B cell (primary cell): ENCODE measurements at regions not wholly inside any gene's neighbourhood (a gene's known extent, or its start where the extent isn't known, plus 50 kb on each side); places are given as distances from the start of the nearest gene placed in this dataset.

Source experiments
- ATAC-seq: fragments of 200-7000 bp; cut with Tn5 transposase; one replicate; pipeline ENCODE4 v1.10.0; 2021; ENCODE audit warnings: low read depth, mild to moderate bottlenecking, moderate number of reproducible peaks, moderate library complexity
- CTCF ChIA-PET: fragments of 350-600 bp; sonication (Branson Sonifier 250); formaldehyde crosslinking; loops from one replicate; lab custom pipeline; 2021; ENCODE audit warnings: antibody characterized with exemption, inconsistent platforms; lab: Charles Lee
- POLR2A ChIA-PET: fragments of 350-600 bp; sonication (Branson Sonifier 250); formaldehyde crosslinking; loops from one replicate; lab custom pipeline; 2021; ENCODE audit warnings: antibody characterized with exemption; lab: Charles Lee
- DNase-seq: peaks from one replicate; pipeline ENCODE4 v3.0.0; 2013
- H2AFZ ChIP-seq: 2 replicates; pipeline ENCODE4 v1.6.1; 2012; ENCODE audit warnings: mild to moderate bottlenecking, low read depth, low read length; ENCODE audit not compliant: insufficient read depth, poor library complexity, severe bottlenecking
- H3K27ac ChIP-seq, 2 donors: 1 replicate in 1 of 2; 2 replicates in 1 of 2; pipeline ENCODE4 v1.5.1; 2012 to 2013; ENCODE audit warnings: low read length in 2 of 2, mild to moderate bottlenecking in 2 of 2, moderate library complexity in 1 of 2
- H3K27me3 ChIP-seq, 4 experiments: fragments of 200-600 bp in 1 of 4; sonication (generic) in 1 of 4; replicated peaks in 1 of 4; 1 replicate in 2 of 4; 2 replicates in 2 of 4; pipeline versions ENCODE4 v1.6.1 to v1.7.0; 2013 to 2016; ENCODE audit warnings: low read length in 3 of 4, mild to moderate bottlenecking in 2 of 4, mixed read lengths in 1 of 4, moderate library complexity in 1 of 4; ENCODE audit not compliant: insufficient read depth in 4 of 4, control insufficient read depth in 3 of 4; ENCODE audit errors: control extremely low read depth in 1 of 4
- H3K36me3 ChIP-seq, 2 experiments: replicated peaks in 1 of 2; 1 replicate in 1 of 2; 2 replicates in 1 of 2; pipeline versions ENCODE4 v1.6.1 to v1.7.1; 2013; ENCODE audit warnings: low read length in 1 of 2; ENCODE audit not compliant: insufficient read depth in 2 of 2, control insufficient read depth in 1 of 2; ENCODE audit errors: control extremely low read depth in 1 of 2, extremely low read depth in 1 of 2
- H3K4me1 ChIP-seq, 2 donors: fragments of 200-600 bp in 1 of 2; sonication (generic) in 1 of 2; 1 replicate in 1 of 2; 2 replicates in 1 of 2; pipeline versions ENCODE4 v1.5.1 to v1.6.1; 2013 to 2017; ENCODE audit warnings: low read length in 2 of 2; ENCODE audit not compliant: control insufficient read depth in 2 of 2, insufficient read depth in 2 of 2
- H3K4me2 ChIP-seq: replicated peaks from 2 replicates; pipeline ENCODE3; 2012; ENCODE audit warnings: mild to moderate bottlenecking, low read depth, low read length; ENCODE audit not compliant: poor library complexity, severe bottlenecking
- H3K4me3 ChIP-seq, 5 experiments: fragments of 200-600 bp in 1 of 5; sonication (generic) in 1 of 5; 1 replicate in 3 of 5; 2 replicates in 2 of 5; pipeline versions ENCODE4 v1.5.1 to v1.7.0; 2011 to 2016; ENCODE audit warnings: low read length in 4 of 5, mild to moderate bottlenecking in 4 of 5, low read depth in 2 of 5, control low read depth in 1 of 5, moderate library complexity in 1 of 5; ENCODE audit not compliant: insufficient read depth in 1 of 5; ENCODE audit errors: control extremely low read depth in 1 of 5, extremely low read depth in 1 of 5
- H3K79me2 ChIP-seq: fragments of 200-600 bp; sonication (generic); one replicate; pipeline ENCODE4 v1.6.0; 2016; ENCODE audit warnings: low read length; ENCODE audit not compliant: control insufficient read depth, insufficient read depth
- H3K9ac ChIP-seq: fragments of 200-600 bp; sonication (generic); 2 replicates; pipeline ENCODE4 v1.6.1; 2017; ENCODE audit warnings: mild to moderate bottlenecking, low read length, moderate library complexity
- H3K9me3 ChIP-seq, 3 donors: one replicate each; pipeline versions ENCODE4 v1.6.1 to v1.7.1; 2013; ENCODE audit warnings: low read length in 2 of 3; ENCODE audit not compliant: control insufficient read depth in 2 of 3, insufficient read depth in 1 of 3; ENCODE audit errors: control extremely low read depth in 1 of 3
- H4K20me1 ChIP-seq: 2 replicates; pipeline ENCODE4 v1.6.0; 2012; ENCODE audit warnings: mild to moderate bottlenecking, low read length; ENCODE audit not compliant: insufficient read depth, control insufficient read depth, poor library complexity, severe bottlenecking
- H3K27ac Mint-ChIP-seq: one replicate; pipeline ENCODE4 v1.8.0; 2021; ENCODE audit warnings: mixed read lengths
- H3K27me3 Mint-ChIP-seq: one replicate; pipeline ENCODE4 v1.8.0; 2021; ENCODE audit warnings: mixed read lengths
- H3K4me1 Mint-ChIP-seq: one replicate; pipeline ENCODE4 v1.8.0; 2021; ENCODE audit warnings: mixed read lengths
- H3K4me3 Mint-ChIP-seq: one replicate; pipeline ENCODE4 v1.8.0; 2021; ENCODE audit warnings: mixed read lengths
- H3K9me3 Mint-ChIP-seq: one replicate; pipeline ENCODE4 v1.8.0; 2022; ENCODE audit warnings: mixed read lengths; ENCODE audit not compliant: insufficient read depth
- CTCF ChIP-seq: fragments of 200-600 bp; IDR thresholded peaks from one replicate; pipeline ENCODE4 v1.8.0; 2022; ENCODE audit warnings: antibody characterized with exemption, mild to moderate bottlenecking
- EZH2 ChIP-seq: IDR thresholded peaks from 2 replicates; pipeline ENCODE4 v1.6.1; 2012; ENCODE audit warnings: borderline replicate concordance, low read depth, mild to moderate bottlenecking, moderate library complexity, low read length; ENCODE audit not compliant: insufficient read depth, poor library complexity, severe bottlenecking
- WGBS: methylation state at CpG from one replicate; pipeline ENCODE4 v1.1.5; 2013; ENCODE audit warnings: missing lambda C conversion rate; ENCODE audit not compliant: insufficient coverage; 5-methylcytosine and 5-hydroxymethylcytosine counted together
- intact Hi-C: fragments of 100-400 bp; cut with micrococcal nuclease; formaldehyde crosslinking; loops from one replicate; pipeline ENCODE4 v1.10.0; 2022

- DNase-seq (no peak), ATAC-seq (no peak)
- H3K9me3 Mint-ChIP-seq: no peaks in the 10 kb centered on the region
- Histone ChIP-seq H3K9ac (no peak overlapping the region), H3K4me1 (no peaks in the 10 kb centered on the region), H2AFZ (no peak overlapping the region), H3K36me3 (no peaks in the 10 kb centered on the region), H3K9me3 (no peaks in the 10 kb centered on the region), H4K20me1 (no peaks in the 10 kb centered on the region), H3K4me3 (no peak overlapping the region), H3K4me2 (no peak overlapping the region), H3K27ac (no peak overlapping the region), H3K79me2 (no peaks in the 10 kb centered on the region), H3K27me3 (peaks cover 0 to 2% (median 0%) of the 10 kb centered on the region in 4 experiments)
- ChIA-PET CTCF (no interaction called here), POLR2A (no interaction called here)
- H3K27me3 Mint-ChIP-seq: no peaks in the 10 kb centered on the region
- TF ChIP-seq CTCF: no peak
- no peak for TF ChIP-seq EZH2
- H3K4me3 Mint-ChIP-seq: no peak overlapping the region
- intact Hi-C loops: no loop called here
- no peaks in the 10 kb centered on the region for H3K4me1 Mint-ChIP-seq
- H3K27ac Mint-ChIP-seq: no peak overlapping the region
- WGBS: no CpG with 5 or more reads among the region's 1 CpG
These were observed 162.2 kb upstream of the FAM78B start for GRCh38 chr1:166328956-166329355.

GRCh38 chr1:166330096-166330495, 163.3 kb upstream of the FAM78B start:
- Histone ChIP-seq H3K27ac (no peak overlapping the region), H3K9me3 (no peaks in the 10 kb centered on the region), H2AFZ (no peak overlapping the region), H3K9ac (no peak overlapping the region), H3K36me3 (no peaks in the 10 kb centered on the region), H3K4me1 (no peaks in the 10 kb centered on the region), H3K4me2 (no peak overlapping the region), H3K27me3 (peaks cover 0 to 2% (median 0%) of the 10 kb centered on the region in 4 experiments), H3K79me2 (no peaks in the 10 kb centered on the region), H3K4me3 (no peak overlapping the region), H4K20me1 (no peaks in the 10 kb centered on the region)
- no peak for ATAC-seq
- CTCF ChIA-PET: no interaction called here
- WGBS: no CpG with 5 or more reads among the region's 1 CpG
- POLR2A ChIA-PET: no interaction called here
- Mint-ChIP-seq H3K27ac (no peak overlapping the region), H3K4me3 (no peak overlapping the region), H3K27me3 (peaks cover 7% of the 10 kb centered on the region), H3K4me1 (no peaks in the 10 kb centered on the region), H3K9me3 (no peaks in the 10 kb centered on the region)
- TF ChIP-seq CTCF: no peak
- TF ChIP-seq EZH2: no peak
- intact Hi-C loops: no loop called here
- no peak for DNase-seq
